NB4 (cell line): ENCODE measurements at regions not wholly inside any gene's neighbourhood (a gene's known extent, or its start where the extent isn't known, plus 50 kb on each side); places are given as distances from the start of the nearest gene placed in this dataset.

Experiments used
- DNase-seq: peaks from one replicate; pipeline ENCODE4 v3.0.0; 2010; ENCODE audit warnings: low read depth
- H3K4me3 ChIP-seq: one replicate; pipeline ENCODE4 v1.5.1; 2011; ENCODE audit warnings: mild to moderate bottlenecking, low read depth, low read length, moderate library complexity
- MAX ChIP-seq: IDR thresholded peaks from 2 replicates; pipeline ENCODE4 v1.6.1; 2011; ENCODE audit warnings: low read depth, low read length
- MYC ChIP-seq: IDR thresholded peaks from 2 replicates; pipeline ENCODE4 v1.6.1; 2011; ENCODE audit warnings: low read depth, low read length
- POLR2A ChIP-seq: IDR thresholded peaks from 2 replicates; pipeline ENCODE4 v1.6.1; 2011; ENCODE audit warnings: mild to moderate bottlenecking; ENCODE audit not compliant: insufficient read length; ENCODE audit errors: extremely low read depth
- TF ChIP-seq, protein P1 (sequence below): IDR thresholded peaks from one replicate; pipeline ENCODE4 v1.5.1; 2012; ENCODE audit warnings: low read depth, low read length

- no peak for DNase-seq
- TF ChIP-seq MAX (no peak), POLR2A (no peak), MYC (no peak)
- TF ChIP-seq, protein P1, sequence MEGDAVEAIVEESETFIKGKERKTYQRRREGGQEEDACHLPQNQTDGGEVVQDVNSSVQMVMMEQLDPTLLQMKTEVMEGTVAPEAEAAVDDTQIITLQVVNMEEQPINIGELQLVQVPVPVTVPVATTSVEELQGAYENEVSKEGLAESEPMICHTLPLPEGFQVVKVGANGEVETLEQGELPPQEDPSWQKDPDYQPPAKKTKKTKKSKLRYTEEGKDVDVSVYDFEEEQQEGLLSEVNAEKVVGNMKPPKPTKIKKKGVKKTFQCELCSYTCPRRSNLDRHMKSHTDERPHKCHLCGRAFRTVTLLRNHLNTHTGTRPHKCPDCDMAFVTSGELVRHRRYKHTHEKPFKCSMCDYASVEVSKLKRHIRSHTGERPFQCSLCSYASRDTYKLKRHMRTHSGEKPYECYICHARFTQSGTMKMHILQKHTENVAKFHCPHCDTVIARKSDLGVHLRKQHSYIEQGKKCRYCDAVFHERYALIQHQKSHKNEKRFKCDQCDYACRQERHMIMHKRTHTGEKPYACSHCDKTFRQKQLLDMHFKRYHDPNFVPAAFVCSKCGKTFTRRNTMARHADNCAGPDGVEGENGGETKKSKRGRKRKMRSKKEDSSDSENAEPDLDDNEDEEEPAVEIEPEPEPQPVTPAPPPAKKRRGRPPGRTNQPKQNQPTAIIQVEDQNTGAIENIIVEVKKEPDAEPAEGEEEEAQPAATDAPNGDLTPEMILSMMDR, result no peak
- no peak overlapping the region for H3K4me3 ChIP-seq
These were observed 162.3 kb downstream of the COX7C start for GRCh38 chr5:86780018-86780417.

GRCh38 chr5:86786955-86787354 lies 169.2 kb downstream of the COX7C start:
- TF ChIP-seq MYC, result no peak
- TF ChIP-seq MAX, result no peak
- no peak for TF ChIP-seq POLR2A
- TF ChIP-seq, protein P1, result no peak
- no peak overlapping the region for H3K4me3 ChIP-seq
- DNase-seq, result no peak

- H3K4me3 ChIP-seq, result no peak overlapping the region
- no peak for DNase-seq
- TF ChIP-seq POLR2A, result no peak
- TF ChIP-seq, protein P1, result no peak
- no peak for TF ChIP-seq MYC
- TF ChIP-seq MAX, result no peak
These were observed 177.9 kb downstream of the COX7C start for GRCh38 chr5:86795659-86796058.

GRCh38 chr5:86797677-86798076 lies 179.9 kb downstream of the COX7C start:
- TF ChIP-seq MAX (no peak), POLR2A (no peak), MYC (no peak)
- TF ChIP-seq, protein P1, result no peak
- no peak overlapping the region for H3K4me3 ChIP-seq
- DNase-seq, result no peak

- TF ChIP-seq, protein P1, result no peak
- TF ChIP-seq MAX, result no peak
- TF ChIP-seq POLR2A, result no peak
- TF ChIP-seq MYC, result no peak
- no peak overlapping the region for H3K4me3 ChIP-seq
- no peak for DNase-seq
These were observed 188.5 kb downstream of the COX7C start for GRCh38 chr5:86806206-86806605.
